H1 (cell line): ENCODE measurements at regions not wholly inside any gene's neighbourhood (a gene's known extent, or its start where the extent isn't known, plus 50 kb on each side); places are given as distances from the start of the nearest gene placed in this dataset.

Source experiments
- CTCF ChIA-PET: fragments of 300-600 bp; sonication (Branson Sonifier 250); formaldehyde crosslinking; loops from one replicate; lab custom pipeline; 2021; ENCODE audit not compliant: partially characterized antibody; lab: Charles Lee
- POLR2A ChIA-PET: fragments of 300-600 bp; sonication (Branson Sonifier 250); formaldehyde crosslinking; loops from one replicate; lab custom pipeline; 2021; ENCODE audit warnings: inconsistent platforms; ENCODE audit not compliant: partially characterized antibody; lab: Charles Lee
- DNase-seq, 2 experiments: peaks; one replicate each; pipeline versions ENCODE4 v3.0.0 to v3.0.0-alpha.2; 2010 to 2022; ENCODE audit warnings: low spot score in 2 of 2, low read depth in 1 of 2, mixed read lengths in 1 of 2
- FAIRE-seq: peaks from 2 replicates; lab custom pipeline; 2011; peaks lifted over from hg19 to GRCh38; lab: Jason Lieb, UNC
- H2AFZ ChIP-seq: 2 replicates; pipeline ENCODE4 v1.8.1; 2012; ENCODE audit warnings: low read length, inconsistent platforms
- H2AK5ac ChIP-seq: 2 replicates; pipeline ENCODE4 v1.6.1; 2013; ENCODE audit warnings: low read depth, low read length
- H2BK120ac ChIP-seq: replicated peaks from 2 replicates; pipeline ENCODE3; 2013; ENCODE audit warnings: low read depth, low read length, inconsistent platforms
- H2BK12ac ChIP-seq: 2 replicates; pipeline ENCODE4 v1.6.1; 2013; ENCODE audit warnings: low read depth, low read length
- H2BK15ac ChIP-seq: 2 replicates; pipeline ENCODE4 v1.6.1; 2013; ENCODE audit warnings: low read length
- H2BK20ac ChIP-seq: 2 replicates; pipeline ENCODE4 v1.6.1; 2013; ENCODE audit warnings: low read length
- H2BK5ac ChIP-seq: 2 replicates; pipeline ENCODE4 v1.6.1; 2013; ENCODE audit warnings: low read depth, low read length
- H3K14ac ChIP-seq: 2 replicates; pipeline ENCODE4 v1.6.1; 2013; ENCODE audit warnings: inconsistent platforms; ENCODE audit not compliant: insufficient read length
- H3K18ac ChIP-seq: 2 replicates; pipeline ENCODE4 v1.6.1; 2013; ENCODE audit warnings: low read length; ENCODE audit errors: extremely low read depth
- H3K23ac ChIP-seq: 2 replicates; pipeline ENCODE4 v1.6.1; 2013; ENCODE audit warnings: inconsistent platforms; ENCODE audit not compliant: insufficient read length
- H3K23me2 ChIP-seq: 2 replicates; pipeline ENCODE4 v1.6.1; 2013; ENCODE audit warnings: low read depth, low read length
- H3K27ac ChIP-seq: 2 replicates; pipeline ENCODE4 v1.6.1; 2011; ENCODE audit warnings: low read depth, low read length, inconsistent platforms
- H3K27me3 ChIP-seq, 4 experiments: replicated peaks in 1 of 4; 1 replicate in 1 of 4; 2 replicates in 3 of 4; pipeline versions ENCODE4 v1.6.1 to v1.8.1; 2011 to 2013; ENCODE audit warnings: low read length in 3 of 4, mild to moderate bottlenecking in 3 of 4, inconsistent platforms in 2 of 4, mixed read lengths in 2 of 4, moderate library complexity in 1 of 4; ENCODE audit not compliant: control insufficient read depth in 3 of 4, insufficient read depth in 3 of 4; ENCODE audit errors: extremely low read depth in 1 of 4
- H3K36me3 ChIP-seq, 4 experiments: 2 replicates each; pipeline versions ENCODE4 v1.6.1 to v1.8.1; 2011 to 2013; ENCODE audit warnings: mild to moderate bottlenecking in 4 of 4, low read length in 3 of 4, moderate library complexity in 2 of 4, control low read depth in 1 of 4, inconsistent platforms in 1 of 4; ENCODE audit not compliant: insufficient read depth in 4 of 4, control insufficient read depth in 2 of 4
- H3K4ac ChIP-seq: replicated peaks from 2 replicates; pipeline ENCODE3; 2013; ENCODE audit warnings: low read length, low read depth, mixed read lengths, inconsistent platforms; ENCODE audit not compliant: insufficient read length
- H3K4me1 ChIP-seq, 4 experiments: replicated peaks in 1 of 4; 1 replicate in 1 of 4; 2 replicates in 3 of 4; pipeline versions ENCODE4 v1.6.1 to v1.8.1; 2011 to 2013; ENCODE audit warnings: low read length in 3 of 4, inconsistent platforms in 2 of 4, mixed read lengths in 1 of 4; ENCODE audit not compliant: insufficient read depth in 4 of 4, control insufficient read depth in 3 of 4
- H3K4me2 ChIP-seq, 2 experiments: 2 replicates each; pipeline versions ENCODE4 v1.6.1 to v1.8.1; 2011 to 2013; ENCODE audit warnings: low read depth in 2 of 2, low read length in 2 of 2, control low read depth in 1 of 2, inconsistent platforms in 1 of 2, mild to moderate bottlenecking in 1 of 2; ENCODE audit not compliant: insufficient read depth in 1 of 2
- H3K4me3 ChIP-seq, 4 experiments: fragments of 200-600, 300-600 bp in 1 of 4; sonication (generic), shearing (Covaris generic), sonication (Bioruptor Twin) in 1 of 4; 2 replicates each; pipeline versions ENCODE4 v1.5.1 to v1.8.1; 2011 to 2016; ENCODE audit warnings: low read length in 4 of 4, low read depth in 3 of 4, control low read depth in 2 of 4, inconsistent platforms in 2 of 4, mild to moderate bottlenecking in 2 of 4, mixed read lengths in 1 of 4, moderate library complexity in 1 of 4; ENCODE audit not compliant: insufficient read depth in 2 of 4; ENCODE audit errors: extremely low read depth in 1 of 4
- H3K56ac ChIP-seq: replicated peaks from 2 replicates; pipeline ENCODE3; 2013; ENCODE audit warnings: low read depth, mild to moderate bottlenecking, mixed read lengths, low read length, inconsistent platforms; ENCODE audit not compliant: insufficient read length
- H3K79me1 ChIP-seq: 2 replicates; pipeline ENCODE4 v1.6.1; 2013; ENCODE audit warnings: low read depth, low read length, control low read depth
- H3K79me2 ChIP-seq, 2 experiments: 2 replicates each; pipeline versions ENCODE4 v1.6.1 to v1.8.1; 2012 to 2013; ENCODE audit warnings: low read length in 2 of 2, mild to moderate bottlenecking in 2 of 2, inconsistent platforms in 1 of 2; ENCODE audit not compliant: insufficient read depth in 2 of 2, control insufficient read depth in 1 of 2
- H3K9ac ChIP-seq, 4 experiments: replicated peaks in 1 of 4; 1 replicate in 1 of 4; 2 replicates in 3 of 4; pipeline versions ENCODE4 v1.6.1 to v1.8.1; 2011 to 2013; ENCODE audit warnings: low read depth in 3 of 4, low read length in 3 of 4, control low read depth in 2 of 4, mild to moderate bottlenecking in 2 of 4, moderate library complexity in 2 of 4, inconsistent platforms in 1 of 4; ENCODE audit errors: extremely low read depth in 1 of 4
- H3K9me3 ChIP-seq, 2 experiments: 2 replicates each; pipeline versions ENCODE4 v1.6.1 to v1.8.1; 2012 to 2013; ENCODE audit warnings: mild to moderate bottlenecking in 2 of 2, moderate library complexity in 2 of 2, control low read depth in 1 of 2, inconsistent platforms in 1 of 2, low read depth in 1 of 2, low read length in 1 of 2, mixed read lengths in 1 of 2; ENCODE audit not compliant: insufficient read depth in 2 of 2
- H4K20me1 ChIP-seq, 2 experiments: replicated peaks in 1 of 2; 2 replicates each; pipeline versions ENCODE3 to v1.8.1; 2011 to 2013; ENCODE audit warnings: inconsistent platforms in 2 of 2, low read length in 2 of 2, mild to moderate bottlenecking in 1 of 2; ENCODE audit not compliant: insufficient read depth in 2 of 2, control insufficient read depth in 1 of 2
- H4K5ac ChIP-seq: 2 replicates; pipeline ENCODE4 v1.6.1; 2013; ENCODE audit warnings: low read length, low read depth, mixed read lengths, inconsistent platforms; ENCODE audit not compliant: insufficient read length
- H4K8ac ChIP-seq: 2 replicates; pipeline ENCODE4 v1.8.0; 2013; ENCODE audit warnings: mild to moderate bottlenecking, moderate library complexity, low read length, inconsistent platforms; ENCODE audit not compliant: insufficient read depth; ENCODE audit errors: extremely low read depth
- H4K91ac ChIP-seq: replicated peaks from 2 replicates; pipeline ENCODE3; 2013; ENCODE audit warnings: low read length, mixed read lengths, inconsistent platforms; ENCODE audit not compliant: insufficient read length
- CHD7 ChIP-seq: fragments of 300-600 bp; sonication (generic); IDR thresholded peaks from 2 replicates; pipeline ENCODE4 v1.7.1; 2012; ENCODE audit warnings: low read length, moderate library complexity, mild to moderate bottlenecking, inconsistent platforms; ENCODE audit not compliant: insufficient replicate concordance
- WGBS, 2 experiments: shearing (Covaris generic) in 1 of 2; methylation state at CpG; one replicate each; pipeline versions ENCODE4 v1.1.6 to v1.1.7; 2013 to 2015; ENCODE audit warnings: low lambda C conversion rate in 2 of 2, mixed read lengths in 2 of 2, inconsistent platforms in 1 of 2, low coverage in 1 of 2, missing lambda C conversion rate in 1 of 2; ENCODE audit not compliant: insufficient replicate concordance in 2 of 2, insufficient coverage in 1 of 2, insufficient read length in 1 of 2; ENCODE audit errors: extremely low coverage in 1 of 2, missing lambda C conversion rate in 1 of 2; 5-methylcytosine and 5-hydroxymethylcytosine counted together

- Histone ChIP-seq H3K27me3 (no peaks in the 10 kb centered on the region), H4K8ac (no peak overlapping the region), H3K23ac (no peak overlapping the region), H4K91ac (no peak overlapping the region), H4K20me1 (no peaks in the 10 kb centered on the region), H3K4me3 (no peak overlapping the region), H3K14ac (no peak overlapping the region), H2BK15ac (no peak overlapping the region), H3K79me2 (no peaks in the 10 kb centered on the region), H3K9ac (no peak overlapping the region), H3K23me2 (no peaks in the 10 kb centered on the region; the same call in 1 of the 2 replicates), H3K36me3 (no peaks in the 10 kb centered on the region), H2AK5ac (no peak overlapping the region), H3K79me1 (no peaks in the 10 kb centered on the region), H2BK120ac (no peak overlapping the region), H4K5ac (no peak overlapping the region), H3K4me1 (no peaks in the 10 kb centered on the region), H2BK20ac (no peak overlapping the region), H2BK5ac (no peak overlapping the region), H3K9me3 (no peaks in the 10 kb centered on the region), H3K4me2 (no peak overlapping the region), H3K56ac (no peak overlapping the region), H2BK12ac (no peak overlapping the region), H2AFZ (no peak overlapping the region), H3K4ac (no peak overlapping the region), H3K18ac (no peak overlapping the region), H3K27ac (no peak overlapping the region)
- 93% methylated on average over 5 of the region's 5 CpGs; no CpG with 5 or more reads in 1 of the 2 experiments for WGBS, 2 experiments
- FAIRE-seq: no peak
- DNase-seq: no peak
- ChIA-PET POLR2A (no interaction called here), CTCF (interaction anchor here (1.5 kb wide), 1 partner anchor 12 kb away, joined by 4 read pairs; no protein-coding TSS in a partner anchor)
- TF ChIP-seq CHD7: no peak
Measured at GRCh38 chr15:62357431-62357830, 192.3 kb upstream of the C2CD4B start.
